ENCODE measurements at regions not wholly inside any gene's neighbourhood (a gene's known extent, or its start where the extent isn't known, plus 50 kb on each side); places are given as distances from the start of the nearest gene placed in this dataset.

DNA sequence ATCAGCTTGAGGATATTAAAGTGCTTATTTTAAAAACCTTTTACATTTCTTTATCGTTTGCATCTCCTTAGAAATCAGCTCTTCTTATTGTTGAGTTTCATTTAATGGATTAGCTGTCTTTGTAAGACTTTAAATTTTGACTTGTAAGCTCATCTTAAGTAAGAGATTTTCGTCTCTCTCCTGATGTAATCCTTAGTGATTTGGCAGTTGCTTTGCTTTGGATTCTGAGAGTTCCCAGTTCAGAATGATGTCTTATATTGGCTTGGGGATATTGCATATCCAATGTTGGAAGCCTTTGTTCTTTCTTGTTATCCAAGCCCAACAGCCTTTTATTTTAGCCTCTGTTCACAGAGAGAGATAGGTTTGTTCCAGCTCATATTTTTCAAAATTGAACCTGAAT lies 212.1 kb downstream of the ARL6IP6 start:
- TF ChIP-seq, protein P1, sequence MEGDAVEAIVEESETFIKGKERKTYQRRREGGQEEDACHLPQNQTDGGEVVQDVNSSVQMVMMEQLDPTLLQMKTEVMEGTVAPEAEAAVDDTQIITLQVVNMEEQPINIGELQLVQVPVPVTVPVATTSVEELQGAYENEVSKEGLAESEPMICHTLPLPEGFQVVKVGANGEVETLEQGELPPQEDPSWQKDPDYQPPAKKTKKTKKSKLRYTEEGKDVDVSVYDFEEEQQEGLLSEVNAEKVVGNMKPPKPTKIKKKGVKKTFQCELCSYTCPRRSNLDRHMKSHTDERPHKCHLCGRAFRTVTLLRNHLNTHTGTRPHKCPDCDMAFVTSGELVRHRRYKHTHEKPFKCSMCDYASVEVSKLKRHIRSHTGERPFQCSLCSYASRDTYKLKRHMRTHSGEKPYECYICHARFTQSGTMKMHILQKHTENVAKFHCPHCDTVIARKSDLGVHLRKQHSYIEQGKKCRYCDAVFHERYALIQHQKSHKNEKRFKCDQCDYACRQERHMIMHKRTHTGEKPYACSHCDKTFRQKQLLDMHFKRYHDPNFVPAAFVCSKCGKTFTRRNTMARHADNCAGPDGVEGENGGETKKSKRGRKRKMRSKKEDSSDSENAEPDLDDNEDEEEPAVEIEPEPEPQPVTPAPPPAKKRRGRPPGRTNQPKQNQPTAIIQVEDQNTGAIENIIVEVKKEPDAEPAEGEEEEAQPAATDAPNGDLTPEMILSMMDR (conservative IDR thresholded peaks at IDR 0.05; ENCODE audit: low read depth in 2 of 2) = no peak
- TF ChIP-seq, protein P2, sequence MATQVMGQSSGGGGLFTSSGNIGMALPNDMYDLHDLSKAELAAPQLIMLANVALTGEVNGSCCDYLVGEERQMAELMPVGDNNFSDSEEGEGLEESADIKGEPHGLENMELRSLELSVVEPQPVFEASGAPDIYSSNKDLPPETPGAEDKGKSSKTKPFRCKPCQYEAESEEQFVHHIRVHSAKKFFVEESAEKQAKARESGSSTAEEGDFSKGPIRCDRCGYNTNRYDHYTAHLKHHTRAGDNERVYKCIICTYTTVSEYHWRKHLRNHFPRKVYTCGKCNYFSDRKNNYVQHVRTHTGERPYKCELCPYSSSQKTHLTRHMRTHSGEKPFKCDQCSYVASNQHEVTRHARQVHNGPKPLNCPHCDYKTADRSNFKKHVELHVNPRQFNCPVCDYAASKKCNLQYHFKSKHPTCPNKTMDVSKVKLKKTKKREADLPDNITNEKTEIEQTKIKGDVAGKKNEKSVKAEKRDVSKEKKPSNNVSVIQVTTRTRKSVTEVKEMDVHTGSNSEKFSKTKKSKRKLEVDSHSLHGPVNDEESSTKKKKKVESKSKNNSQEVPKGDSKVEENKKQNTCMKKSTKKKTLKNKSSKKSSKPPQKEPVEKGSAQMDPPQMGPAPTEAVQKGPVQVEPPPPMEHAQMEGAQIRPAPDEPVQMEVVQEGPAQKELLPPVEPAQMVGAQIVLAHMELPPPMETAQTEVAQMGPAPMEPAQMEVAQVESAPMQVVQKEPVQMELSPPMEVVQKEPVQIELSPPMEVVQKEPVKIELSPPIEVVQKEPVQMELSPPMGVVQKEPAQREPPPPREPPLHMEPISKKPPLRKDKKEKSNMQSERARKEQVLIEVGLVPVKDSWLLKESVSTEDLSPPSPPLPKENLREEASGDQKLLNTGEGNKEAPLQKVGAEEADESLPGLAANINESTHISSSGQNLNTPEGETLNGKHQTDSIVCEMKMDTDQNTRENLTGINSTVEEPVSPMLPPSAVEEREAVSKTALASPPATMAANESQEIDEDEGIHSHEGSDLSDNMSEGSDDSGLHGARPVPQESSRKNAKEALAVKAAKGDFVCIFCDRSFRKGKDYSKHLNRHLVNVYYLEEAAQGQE (IDR thresholded peaks at IDR 0.05; ENCODE audit: unreplicated experiment) = no peak
- TF ChIP-seq EZH2phosphoT487 (IDR thresholded peaks at IDR 0.05; ENCODE audit: unreplicated experiment) (no peak), POLR2AphosphoS5 (IDR thresholded peaks at IDR 0.05; ENCODE audit: low read depth) (no peak), EZH2 (IDR thresholded peaks at IDR 0.05; ENCODE audit: low read depth, unreplicated experiment) (no peak), ZNF331 (CRISPR knock-in tag; IDR thresholded peaks at IDR 0.05; ENCODE audit: low read depth) (no peak), CREB1 (CRISPR knock-in tag; IDR thresholded peaks at IDR 0.05; ENCODE audit: low read depth) (no peak), JUNB (IDR thresholded peaks at IDR 0.05; ENCODE audit: unreplicated experiment) (no peak)
- TF ChIP-seq, protein P3, sequence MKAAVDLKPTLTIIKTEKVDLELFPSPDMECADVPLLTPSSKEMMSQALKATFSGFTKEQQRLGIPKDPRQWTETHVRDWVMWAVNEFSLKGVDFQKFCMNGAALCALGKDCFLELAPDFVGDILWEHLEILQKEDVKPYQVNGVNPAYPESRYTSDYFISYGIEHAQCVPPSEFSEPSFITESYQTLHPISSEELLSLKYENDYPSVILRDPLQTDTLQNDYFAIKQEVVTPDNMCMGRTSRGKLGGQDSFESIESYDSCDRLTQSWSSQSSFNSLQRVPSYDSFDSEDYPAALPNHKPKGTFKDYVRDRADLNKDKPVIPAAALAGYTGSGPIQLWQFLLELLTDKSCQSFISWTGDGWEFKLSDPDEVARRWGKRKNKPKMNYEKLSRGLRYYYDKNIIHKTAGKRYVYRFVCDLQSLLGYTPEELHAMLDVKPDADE (IDR thresholded peaks at IDR 0.05) = no peak

All from GM23338 (cell line).